Astrocyte of the cerebellum (primary cell): ENCODE measurements at regions not wholly inside any gene's neighbourhood (a gene's known extent, or its start where the extent isn't known, plus 50 kb on each side); places are given as distances from the start of the nearest gene placed in this dataset.

Experiments used
- DNase-seq: peaks from one replicate; pipeline ENCODE4 v3.0.0-alpha.2; 2011; ENCODE audit warnings: low read depth
- H3K4me3 ChIP-seq: 2 replicates; pipeline ENCODE4 v1.5.1; 2011; ENCODE audit warnings: mild to moderate bottlenecking, low read depth, low read length, moderate library complexity
- in situ Hi-C: cut with HindIII; loops from 2 replicates; pipeline ENCODE4 v1.10.0; 2017; ENCODE audit warnings: low sequenced_read_pairs
- TF ChIP-seq, protein P1 (sequence below): IDR thresholded peaks from 2 replicates; pipeline ENCODE4 v1.5.1; 2012; ENCODE audit warnings: low read length, low read depth, moderate library complexity, mild to moderate bottlenecking; ENCODE audit errors: missing control alignments

- no peak for DNase-seq
- in situ Hi-C loops = loop anchor here (5.0 kb wide), 1 partner anchor 55 kb away; no protein-coding TSS in a partner anchor
- H3K4me3 ChIP-seq = no peak overlapping the region
- TF ChIP-seq, protein P1, sequence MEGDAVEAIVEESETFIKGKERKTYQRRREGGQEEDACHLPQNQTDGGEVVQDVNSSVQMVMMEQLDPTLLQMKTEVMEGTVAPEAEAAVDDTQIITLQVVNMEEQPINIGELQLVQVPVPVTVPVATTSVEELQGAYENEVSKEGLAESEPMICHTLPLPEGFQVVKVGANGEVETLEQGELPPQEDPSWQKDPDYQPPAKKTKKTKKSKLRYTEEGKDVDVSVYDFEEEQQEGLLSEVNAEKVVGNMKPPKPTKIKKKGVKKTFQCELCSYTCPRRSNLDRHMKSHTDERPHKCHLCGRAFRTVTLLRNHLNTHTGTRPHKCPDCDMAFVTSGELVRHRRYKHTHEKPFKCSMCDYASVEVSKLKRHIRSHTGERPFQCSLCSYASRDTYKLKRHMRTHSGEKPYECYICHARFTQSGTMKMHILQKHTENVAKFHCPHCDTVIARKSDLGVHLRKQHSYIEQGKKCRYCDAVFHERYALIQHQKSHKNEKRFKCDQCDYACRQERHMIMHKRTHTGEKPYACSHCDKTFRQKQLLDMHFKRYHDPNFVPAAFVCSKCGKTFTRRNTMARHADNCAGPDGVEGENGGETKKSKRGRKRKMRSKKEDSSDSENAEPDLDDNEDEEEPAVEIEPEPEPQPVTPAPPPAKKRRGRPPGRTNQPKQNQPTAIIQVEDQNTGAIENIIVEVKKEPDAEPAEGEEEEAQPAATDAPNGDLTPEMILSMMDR = no peak
These were observed 184.5 kb upstream of the ADAMTS9 start for GRCh38 chr3:64872345-64872744.

DNA sequence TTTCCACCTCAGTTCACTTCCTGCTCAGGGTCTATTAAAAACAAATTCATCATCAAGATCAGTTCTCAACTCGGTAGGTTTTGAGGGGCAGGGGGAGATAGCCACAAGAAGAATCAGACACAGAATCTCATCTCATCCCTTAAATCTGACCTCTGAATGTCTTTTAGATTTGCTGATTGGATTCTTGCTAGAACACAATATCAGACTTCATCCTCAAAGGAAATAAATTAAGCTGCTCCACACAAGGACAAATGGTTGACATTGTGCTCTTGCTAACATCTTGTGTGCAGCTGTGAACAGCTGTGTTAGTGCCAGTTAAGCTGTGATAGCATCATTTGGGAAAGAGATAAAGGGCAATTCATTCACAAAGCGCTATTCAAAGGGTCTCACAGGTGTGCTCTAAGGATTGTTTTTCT, 184.0 kb upstream of the ADAMTS9 start:
- H3K4me3 ChIP-seq = no peak overlapping the region
- no peak for DNase-seq
- in situ Hi-C loops = loop anchor here (5.0 kb wide), 1 partner anchor 55 kb away; no protein-coding TSS in a partner anchor
- TF ChIP-seq, protein P1 = no peak

DNA sequence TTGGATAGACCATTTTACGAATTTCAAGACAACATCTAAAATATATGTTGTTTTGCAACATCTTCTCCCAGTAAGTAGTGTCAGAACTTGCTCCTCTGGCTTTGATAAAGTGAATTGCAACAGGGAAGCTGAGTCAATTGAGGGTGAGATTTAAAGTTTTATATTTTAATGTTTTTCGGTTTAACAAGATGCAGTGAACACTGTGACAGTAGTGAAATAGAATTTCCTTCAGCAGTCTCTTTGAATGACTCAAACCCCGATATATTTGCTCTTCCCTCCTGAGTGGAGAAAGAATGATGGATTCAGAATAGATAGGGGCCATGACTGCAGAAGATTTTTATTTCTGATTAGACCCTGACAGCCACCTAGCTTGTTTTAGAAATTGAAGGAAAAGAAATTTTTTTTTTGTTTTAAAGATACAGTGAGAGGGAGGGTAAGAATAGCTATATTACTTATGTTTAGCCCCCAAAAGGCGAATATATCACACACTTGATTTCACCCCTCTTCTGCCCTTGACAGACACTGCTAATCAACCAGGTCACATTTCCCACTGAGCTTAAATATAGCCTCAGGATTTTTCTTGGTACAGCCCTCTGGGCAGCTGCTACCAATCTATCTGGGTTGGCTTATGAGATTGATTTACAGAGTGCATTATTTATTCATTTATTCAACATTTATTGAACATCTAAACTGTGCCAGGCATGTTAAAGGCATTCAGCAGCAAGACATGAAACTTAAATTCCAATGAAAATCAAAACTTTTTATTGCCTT, 183.3 kb upstream of the ADAMTS9 start:
- in situ Hi-C loops = loop anchor here (5.0 kb wide), 1 partner anchor 56 kb away; no protein-coding TSS in a partner anchor
- no peak for DNase-seq
- TF ChIP-seq, protein P1 = no peak
- H3K4me3 ChIP-seq = no peak overlapping the region

DNA sequence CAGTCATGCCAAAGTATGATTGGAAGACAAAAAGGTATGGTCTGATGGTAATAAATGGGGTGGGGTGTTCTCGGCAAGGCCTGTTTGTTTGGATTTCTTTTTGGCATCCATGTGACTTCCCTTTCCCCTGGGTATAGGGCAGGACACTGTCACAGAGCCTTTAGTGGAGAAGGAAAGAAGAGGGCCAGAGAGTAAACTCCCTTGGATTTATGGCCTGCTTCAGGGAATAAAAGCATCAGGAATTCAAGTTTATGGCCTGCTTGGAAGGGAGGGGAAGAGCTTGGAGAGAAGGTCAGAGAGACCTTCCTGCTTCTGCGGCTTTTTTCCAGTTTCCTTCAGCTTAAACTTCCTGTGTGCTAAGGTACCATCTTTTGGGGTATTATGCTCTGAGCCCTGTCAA, 179.4 kb upstream of the ADAMTS9 start:
- no peak for DNase-seq
- TF ChIP-seq, protein P1 = no peak
- no peak overlapping the region for H3K4me3 ChIP-seq
- in situ Hi-C loops = no loop called here

DNA sequence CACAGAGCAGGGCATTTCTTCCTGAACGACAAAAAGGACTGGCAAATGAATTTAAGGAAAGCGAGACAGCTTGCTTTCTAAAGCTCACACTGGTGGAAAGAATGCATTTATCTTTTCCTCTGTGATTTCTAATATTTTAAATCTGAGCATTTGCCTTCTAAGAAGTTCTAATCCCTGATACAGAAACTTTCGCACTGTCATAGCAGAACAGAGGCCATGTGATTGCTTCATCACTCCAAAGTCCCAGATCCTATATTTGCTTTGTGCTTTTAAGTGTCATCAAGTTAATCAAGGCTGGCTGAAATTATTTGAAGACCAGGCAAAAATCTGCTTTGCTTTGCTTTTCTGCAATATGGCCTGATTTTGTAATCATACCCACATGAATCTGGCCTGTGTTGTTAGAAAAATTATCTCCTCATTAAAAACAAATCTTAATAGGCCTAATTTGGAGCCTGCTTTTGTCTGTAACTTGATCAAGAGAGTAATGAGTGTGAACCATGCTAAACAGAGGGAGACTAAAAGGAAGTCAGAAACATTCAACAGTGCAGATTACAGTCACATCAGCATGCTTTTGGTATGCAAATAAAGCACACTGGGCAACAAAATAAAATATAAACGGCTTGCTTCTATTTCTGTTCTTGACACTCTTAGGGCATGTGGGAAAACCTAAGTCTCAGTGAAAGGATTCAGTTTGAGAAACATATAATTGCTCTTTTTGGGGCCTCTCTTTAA, 178.2 kb upstream of the ADAMTS9 start:
- no peak for DNase-seq
- H3K4me3 ChIP-seq = no peak overlapping the region
- in situ Hi-C loops = no loop called here
- TF ChIP-seq, protein P1 = no peak

DNA sequence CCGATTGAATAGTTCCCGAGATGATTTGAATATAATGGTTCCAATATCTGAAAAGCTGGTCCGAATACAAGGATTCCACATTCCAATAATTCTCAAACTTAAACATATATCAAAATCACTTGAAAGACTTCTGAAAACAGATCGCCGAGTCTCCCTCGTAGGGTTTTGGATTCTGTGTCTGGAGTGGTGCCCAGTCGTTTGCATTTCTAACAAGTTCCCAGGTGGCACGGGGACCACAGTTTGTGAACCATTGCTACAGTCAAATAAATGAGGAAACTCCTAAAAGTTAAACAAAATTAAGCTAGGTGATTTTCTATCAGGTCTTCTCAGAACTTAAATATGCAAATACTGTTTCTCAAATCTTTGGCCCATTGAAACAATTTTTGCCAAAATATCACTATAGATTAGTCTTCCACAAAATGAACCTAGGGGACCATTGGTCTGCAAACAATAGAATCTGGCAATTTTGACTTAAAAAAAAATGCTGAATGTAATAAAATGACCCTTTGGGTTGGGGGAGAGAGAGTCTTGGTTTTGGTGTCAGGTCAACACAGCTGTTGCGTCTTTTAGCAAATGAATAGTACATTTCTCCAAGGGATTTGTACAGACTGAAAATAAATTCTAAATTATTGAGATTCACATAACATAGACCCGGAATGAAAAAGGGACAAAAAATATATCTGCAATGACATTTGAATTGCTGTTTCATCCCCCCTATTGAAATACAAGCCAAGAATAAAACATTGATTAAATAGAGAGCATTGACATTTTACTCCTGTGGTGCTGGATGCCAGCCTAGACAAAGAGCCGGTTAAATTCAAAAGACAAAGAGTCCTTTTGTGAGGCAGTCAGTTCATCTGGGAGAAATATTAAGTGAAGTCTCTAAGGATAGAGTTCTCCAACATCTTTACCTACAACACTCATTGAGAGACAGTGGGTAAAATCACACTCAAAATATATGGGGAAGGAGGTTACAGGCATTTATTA, 175.7 kb upstream of the ADAMTS9 start:
- DNase-seq = no peak
- TF ChIP-seq, protein P1 = no peak
- no peak overlapping the region for H3K4me3 ChIP-seq
- in situ Hi-C loops = no loop called here
